ENCODE measurements at regions not wholly inside any gene's neighbourhood (a gene's known extent, or its start where the extent isn't known, plus 50 kb on each side); places are given as distances from the start of the nearest gene placed in this dataset.

- no peaks in the 10 kb centered on the region for H3K79me2 ChIP-seq (ENCODE audit: control insufficient read depth, insufficient read depth, low read length)
- no peaks in the 10 kb centered on the region; a peak in 1 of 5 replicates for H3K27me3 ChIP-seq (ENCODE audit: control insufficient read depth in 2 of 2, insufficient read depth in 2 of 2, low read length in 2 of 2)
- in situ Hi-C loops (cut with MboI) = no loop called here
- H4K20me1 ChIP-seq (replicated peaks; ENCODE audit: control insufficient read depth, insufficient read depth, low read length) = no peaks in the 10 kb centered on the region
- WGBS (ENCODE audit: insufficient coverage, low coverage, missing lambda C conversion rate) = 0% methylated on average over 3 of the region's 3 CpGs
- TF ChIP-seq CHAMP1 (IDR thresholded peaks at IDR 0.05) = no peak
- TF ChIP-seq FOXK2 (conservative IDR thresholded peaks at IDR 0.05 in 1 of 2, IDR thresholded peaks at IDR 0.05 in 1 of 2; ENCODE audit: low read depth in 2 of 2) = no peak
- TF ChIP-seq TAF7 (tag; IDR thresholded peaks at IDR 0.05) = no peak
- TF ChIP-seq ZNF354B (CRISPR knock-in tag; IDR thresholded peaks at IDR 0.05) = no peak
- no peak for TF ChIP-seq KLF6 (CRISPR knock-in tag; IDR thresholded peaks at IDR 0.05; ENCODE audit: borderline replicate concordance)
- no peak for TF ChIP-seq HSF4 (CRISPR knock-in tag; IDR thresholded peaks at IDR 0.05; ENCODE audit: borderline replicate concordance)
- no peak for TF ChIP-seq ZNF146 (CRISPR knock-in tag; IDR thresholded peaks at IDR 0.05; ENCODE audit: unreplicated experiment)
- TF ChIP-seq RBM17 (IDR thresholded peaks at IDR 0.05; ENCODE audit: borderline replicate concordance, low read depth, low read length) = no peak
- no peak for TF ChIP-seq ILK (tag; IDR thresholded peaks at IDR 0.05; ENCODE audit: borderline replicate concordance, low read depth)
- H3K4me3 ChIP-seq = no peak overlapping the region
- no peak overlapping the region for H3K4me2 ChIP-seq (ENCODE audit: insufficient read depth, low read length)
- H3K9me3 ChIP-seq (replicated peaks; ENCODE audit: control insufficient read depth, insufficient read depth, low read depth, low read length) = no peaks in the 10 kb centered on the region
- H2AFZ ChIP-seq (ENCODE audit: low read depth, low read length) = no peak overlapping the region
- POLR2A ChIA-PET = no interaction called here
- CTCF ChIA-PET (ENCODE audit: low intra/inter-chr PET ratio) = no interaction called here
- FAIRE-seq (no peak), ATAC-seq (no peak), DNase-seq (ENCODE audit: extremely low read depth in 1 of 4, low spot score in 3 of 4) (no peak)
- H3K4me1 ChIP-seq (replicated peaks in 1 of 2; ENCODE audit: control insufficient read depth in 2 of 2, insufficient read depth in 2 of 2, low read length in 2 of 2) = no peaks in the 10 kb centered on the region
- no peak overlapping the region for H3K9ac ChIP-seq (ENCODE audit: insufficient read depth in 1 of 2, low read depth in 2 of 2, low read length in 2 of 2)
- intact Hi-C loops (cut with micrococcal nuclease) = no loop called here
- no peak overlapping the region for H3K27ac ChIP-seq (ENCODE audit: extremely low read depth, low read depth, low read length)
- H3K36me3 ChIP-seq (ENCODE audit: control insufficient read depth, insufficient read depth, low read length) = no peaks in the 10 kb centered on the region
- H3K9me1 ChIP-seq (ENCODE audit: control insufficient read depth, insufficient read depth, low read length) = no peaks in the 10 kb centered on the region
- no TSS peak for BruUV-seq (replicated peaks)
Observed at GRCh38 chr13:22077205-22077683, 406.4 kb downstream of the FGF9 start.
